RPMI7951 (cell line): ENCODE measurements at regions not wholly inside any gene's neighbourhood (a gene's known extent, or its start where the extent isn't known, plus 50 kb on each side); places are given as distances from the start of the nearest gene placed in this dataset.
A peak's percentile ranks its signal among the peaks of the same experiment; 100 is the strongest.

Experiments used
- DNase-seq: peaks from one replicate; pipeline ENCODE4 v3.0.0-alpha.2; 2012; ENCODE audit warnings: low read depth

- no peak for DNase-seq
Measured at GRCh38 chr13:78979349-78979748, 320.4 kb upstream of the OBI1 start.

GRCh38 chr13:78978381-78978998 is 319.5 kb upstream of the OBI1 start:
- DNase-seq: peak; percentile 37

DNA sequence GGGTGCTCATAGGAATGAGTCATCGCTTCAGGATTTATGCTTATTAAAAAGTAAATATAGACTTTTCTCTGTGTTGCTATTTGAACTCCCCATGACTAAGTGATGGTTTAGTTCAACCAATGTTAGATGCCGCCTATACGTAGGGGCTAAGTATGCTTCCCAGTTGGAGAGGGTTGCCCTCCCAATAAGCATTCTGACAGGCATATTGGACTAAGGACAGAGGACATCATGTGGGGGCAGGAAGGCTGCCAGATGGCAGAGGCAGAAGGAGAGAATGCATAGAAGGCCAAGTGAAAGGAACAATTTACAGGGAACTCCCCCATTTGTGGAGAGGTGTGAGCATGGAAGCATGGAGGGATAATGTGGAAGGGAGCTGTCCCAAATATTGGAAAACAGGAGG is 318.4 kb upstream of the OBI1 start:
- no peak for DNase-seq

DNA sequence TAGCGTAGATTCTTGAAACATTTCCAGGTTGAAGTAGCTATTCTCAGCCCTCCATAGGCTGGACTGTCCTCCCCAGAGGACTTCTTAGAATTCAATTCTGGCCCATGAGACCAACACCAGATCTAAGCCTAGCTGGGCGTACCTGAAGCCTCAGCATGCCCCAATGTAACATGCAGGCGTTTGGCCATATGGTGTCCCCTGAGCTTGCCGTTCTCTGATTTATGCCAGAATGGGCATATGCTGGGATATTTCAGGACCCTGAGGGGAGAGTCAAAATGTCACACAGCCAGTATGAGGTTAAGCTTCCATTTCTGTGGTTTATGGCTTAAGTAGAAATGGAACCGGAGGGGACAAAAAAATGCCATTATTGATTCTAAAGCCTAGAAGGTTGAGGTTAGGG is 317.7 kb upstream of the OBI1 start:
- DNase-seq: no peak

DNA sequence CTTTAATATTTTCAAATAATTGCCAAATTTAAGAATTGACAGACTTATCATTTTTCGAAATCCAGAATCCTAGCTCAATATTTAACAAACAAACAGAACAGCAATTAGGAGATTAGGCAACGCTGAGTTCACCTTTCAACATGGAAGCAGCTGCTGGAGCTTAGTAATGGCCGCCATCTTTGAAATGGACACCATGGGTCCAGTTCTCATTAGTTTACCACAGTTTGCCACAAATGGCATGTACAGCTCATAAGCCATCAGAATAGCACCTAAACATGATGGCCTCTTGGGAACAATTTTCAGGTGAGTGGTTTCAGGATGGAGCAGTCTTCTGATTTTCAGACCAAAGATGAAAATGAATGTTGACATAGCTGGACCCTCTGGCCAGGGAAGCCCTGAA is 313.6 kb upstream of the OBI1 start:
- no peak for DNase-seq

DNA sequence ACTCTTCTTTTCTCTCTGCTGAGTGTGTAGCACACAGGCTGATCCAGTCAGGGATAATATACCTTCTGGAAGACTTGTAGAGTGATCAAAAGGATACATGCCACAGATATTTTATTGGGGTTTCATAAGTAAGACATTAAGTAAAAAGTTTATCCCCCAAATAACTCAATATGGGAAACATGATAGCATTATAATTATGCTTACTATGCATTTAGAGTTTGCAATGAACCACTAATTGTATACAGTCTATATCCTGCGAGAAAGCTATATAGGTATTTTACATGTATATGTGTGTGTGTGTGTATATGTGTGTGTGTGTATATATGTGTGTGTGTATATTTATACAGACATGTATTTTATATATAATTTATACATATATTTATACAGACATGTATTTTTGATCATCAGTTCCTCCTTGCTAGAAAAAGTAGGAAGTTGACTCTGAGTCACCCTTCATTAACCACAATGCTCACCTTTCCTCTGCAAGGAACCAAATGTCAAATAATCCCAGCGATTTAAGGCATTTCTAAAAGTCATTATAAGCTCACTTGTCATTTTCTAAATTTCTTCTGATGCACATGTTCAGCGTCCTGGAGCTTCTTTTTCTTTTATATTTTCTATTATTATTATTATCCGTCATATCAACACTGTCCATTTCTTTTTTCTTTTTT is 312.5 kb upstream of the OBI1 start:
- no peak for DNase-seq

DNA sequence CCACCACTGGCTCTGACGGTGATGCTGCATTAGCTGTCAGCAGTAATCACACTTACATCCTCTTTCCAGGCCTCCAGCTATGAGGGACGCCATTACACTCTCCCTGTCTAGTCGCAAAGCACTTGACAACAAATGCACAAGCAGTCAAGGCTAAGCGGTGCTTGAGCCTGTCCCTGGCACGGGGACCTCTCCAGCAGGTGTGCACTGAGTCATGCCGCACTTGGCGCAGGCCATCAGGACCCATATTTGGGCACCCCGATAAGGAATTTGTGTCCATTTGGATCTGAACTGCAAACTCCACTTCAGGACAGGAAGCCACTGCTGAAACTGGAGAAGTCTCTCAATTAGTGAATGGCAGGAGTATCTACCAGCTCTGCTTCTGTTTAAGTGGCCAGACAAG is 301.9 kb upstream of the OBI1 start:
- DNase-seq: no peak

GRCh38 chr13:78958006-78958405 is 299.1 kb upstream of the OBI1 start:
- DNase-seq: no peak

DNA sequence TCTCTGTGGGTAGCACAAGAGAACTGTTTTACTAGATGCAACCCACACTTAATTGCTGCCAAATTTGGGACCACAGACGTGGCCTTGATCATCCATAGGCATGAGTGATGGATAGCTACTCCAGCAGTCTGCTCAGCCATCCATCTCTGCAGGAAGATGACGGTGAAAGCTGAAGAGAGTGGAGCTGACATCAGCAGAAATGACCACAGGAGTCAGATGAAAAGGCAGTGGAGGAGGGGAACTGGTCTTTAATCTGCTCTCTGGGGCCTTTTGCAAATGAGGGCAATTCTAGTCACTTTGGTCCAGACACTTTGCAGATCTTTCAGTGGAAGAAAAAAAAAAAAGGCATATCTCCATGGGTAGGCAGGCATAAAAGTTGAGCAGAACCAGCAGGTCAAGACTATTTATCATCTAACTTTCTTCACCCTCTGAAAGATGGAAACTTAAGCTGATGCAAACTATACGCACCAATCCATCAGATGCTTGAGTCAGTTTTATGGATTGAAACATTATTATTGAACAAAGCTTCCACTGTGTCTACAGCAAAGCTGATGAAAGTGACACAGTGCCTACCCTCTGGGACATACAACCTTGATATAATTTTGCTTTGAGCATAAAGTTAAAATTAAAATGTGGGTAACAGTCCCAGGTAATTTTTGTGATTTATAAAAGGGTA is 281.6 kb upstream of the OBI1 start:
- DNase-seq: no peak

- DNase-seq: no peak
Measured at GRCh38 chr13:78934336-78934735, 275.4 kb upstream of the OBI1 start.

GRCh38 chr13:78915015-78915414 is 256.1 kb upstream of the OBI1 start:
- DNase-seq: no peak

- DNase-seq: no peak
Measured at GRCh38 chr13:78913656-78914055, 254.7 kb upstream of the OBI1 start.

DNA sequence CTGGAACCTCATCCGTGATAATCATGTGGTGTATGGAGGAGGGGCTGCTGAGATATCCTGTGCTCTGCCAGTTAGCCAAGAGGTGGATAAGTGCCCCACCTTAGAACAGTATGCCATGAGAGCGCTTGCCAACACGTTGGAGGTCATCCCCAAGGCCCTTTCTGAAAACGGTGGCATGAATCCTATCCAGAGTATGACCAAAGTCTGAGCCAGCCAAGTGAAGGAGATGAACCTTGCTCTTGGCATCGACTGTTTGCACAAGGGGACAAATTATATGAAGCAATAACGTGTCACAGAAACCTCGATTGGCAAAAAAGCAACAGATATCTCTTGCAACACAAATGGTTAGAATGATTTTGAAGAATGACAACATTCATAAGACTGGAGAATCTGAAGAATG is 251.2 kb upstream of the OBI1 start:
- no peak for DNase-seq

GRCh38 chr13:78909276-78909675 is 250.3 kb upstream of the OBI1 start:
- DNase-seq: no peak

- DNase-seq: no peak
Measured at GRCh38 chr13:78907006-78907405, 248.1 kb upstream of the OBI1 start.

DNA sequence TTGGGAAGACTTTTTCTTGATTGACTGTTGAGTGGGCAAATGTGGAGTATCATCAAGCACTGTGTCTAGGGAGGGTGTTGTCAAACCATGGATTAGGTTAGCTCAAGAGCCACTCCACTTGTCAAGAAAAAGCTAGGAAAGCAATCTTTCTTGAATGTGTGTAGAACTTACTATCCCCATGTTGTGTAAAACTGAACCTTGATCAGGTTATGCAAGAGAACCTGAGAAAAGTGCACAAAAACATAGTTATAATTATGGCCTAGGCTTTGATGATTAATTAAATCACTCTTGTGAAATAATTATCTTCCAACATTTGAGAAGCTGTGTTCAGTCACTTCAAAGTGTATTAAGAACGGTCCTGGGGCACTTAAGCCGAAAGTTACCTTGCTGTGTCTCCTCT is 238.2 kb upstream of the OBI1 start:
- DNase-seq: no peak

- DNase-seq: no peak
Measured at GRCh38 chr13:78884571-78884970, 225.6 kb upstream of the OBI1 start.

- DNase-seq: no peak
Measured at GRCh38 chr13:78881751-78882150, 222.8 kb upstream of the OBI1 start.

DNA sequence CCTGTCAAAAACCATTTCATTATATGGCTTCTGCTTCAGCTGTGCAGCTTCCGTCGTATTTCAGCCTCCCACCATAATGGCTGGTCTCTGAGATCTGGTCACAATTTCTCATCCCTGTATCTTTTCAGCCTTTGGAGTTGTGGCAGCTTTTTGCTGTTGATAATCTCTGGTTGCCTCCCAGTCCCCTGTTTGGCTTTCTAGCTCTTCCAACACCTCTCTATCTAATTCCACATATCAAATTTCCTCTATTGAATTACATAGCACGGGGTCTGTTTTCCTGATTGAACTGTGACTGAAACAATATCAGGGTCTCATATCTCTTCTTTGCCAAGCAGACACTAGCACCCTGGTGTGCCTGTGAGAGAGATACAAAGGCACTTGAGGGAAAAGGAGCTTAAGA is 222.1 kb upstream of the OBI1 start:
- no peak for DNase-seq

DNA sequence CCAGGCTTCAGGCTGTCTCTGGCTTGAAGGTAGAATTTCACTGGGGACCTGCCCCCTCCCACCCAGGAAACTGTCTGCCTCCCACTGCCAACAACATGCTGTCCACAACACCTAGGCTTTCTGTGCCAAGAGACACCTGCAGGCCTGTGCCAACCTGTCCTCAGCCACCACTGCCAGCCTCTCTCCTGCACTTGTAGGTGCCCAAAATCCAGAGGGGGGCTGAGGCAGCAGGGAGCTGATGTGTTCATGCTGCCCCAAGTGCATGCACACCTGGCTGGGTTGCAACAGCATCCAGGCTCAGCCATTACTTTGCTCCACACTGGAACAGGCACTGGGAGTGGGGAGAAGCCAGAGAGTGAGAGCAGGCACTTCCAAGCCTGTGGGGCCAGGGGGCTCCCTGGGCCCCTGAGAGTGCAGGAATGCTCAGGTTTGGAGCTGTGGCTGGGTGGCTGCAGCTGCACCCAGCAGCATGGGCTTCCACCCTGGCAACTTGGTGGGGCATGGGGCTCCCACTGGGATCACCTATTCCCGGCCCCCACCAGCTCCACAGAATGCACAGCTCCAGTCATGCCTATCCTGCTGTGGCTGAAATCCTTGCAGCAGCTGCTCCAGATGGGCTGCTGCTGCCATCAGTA is 218.1 kb upstream of the OBI1 start:
- no peak for DNase-seq

- no peak for DNase-seq
Measured at GRCh38 chr13:78875792-78876580, 217.0 kb upstream of the OBI1 start.

GRCh38 chr13:78868991-78869390 is 210.0 kb upstream of the OBI1 start:
- no peak for DNase-seq
